ENCODE measurements at regions not wholly inside any gene's neighbourhood (a gene's known extent, or its start where the extent isn't known, plus 50 kb on each side); places are given as distances from the start of the nearest gene placed in this dataset.

DNA sequence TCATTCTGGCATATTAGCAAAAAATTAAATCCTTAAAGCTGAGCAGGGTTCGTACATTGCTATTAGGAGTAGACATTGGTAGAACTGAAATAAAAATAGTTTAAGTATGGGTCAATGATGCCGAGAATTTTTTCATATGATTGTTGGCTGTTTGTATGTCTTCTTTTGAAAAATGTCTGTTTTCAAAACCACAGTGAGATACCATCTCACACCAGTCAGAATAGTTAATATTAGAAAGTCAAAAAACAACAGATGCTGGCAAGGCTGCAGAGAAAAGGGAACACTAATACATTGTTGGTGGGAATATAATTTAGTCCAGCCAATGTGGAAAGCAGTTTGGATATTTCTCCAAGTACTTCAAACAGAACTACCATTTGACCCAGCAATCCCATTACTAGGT lies 410.8 kb upstream of the TRIB2 start:
- TF ChIP-seq, protein P1, sequence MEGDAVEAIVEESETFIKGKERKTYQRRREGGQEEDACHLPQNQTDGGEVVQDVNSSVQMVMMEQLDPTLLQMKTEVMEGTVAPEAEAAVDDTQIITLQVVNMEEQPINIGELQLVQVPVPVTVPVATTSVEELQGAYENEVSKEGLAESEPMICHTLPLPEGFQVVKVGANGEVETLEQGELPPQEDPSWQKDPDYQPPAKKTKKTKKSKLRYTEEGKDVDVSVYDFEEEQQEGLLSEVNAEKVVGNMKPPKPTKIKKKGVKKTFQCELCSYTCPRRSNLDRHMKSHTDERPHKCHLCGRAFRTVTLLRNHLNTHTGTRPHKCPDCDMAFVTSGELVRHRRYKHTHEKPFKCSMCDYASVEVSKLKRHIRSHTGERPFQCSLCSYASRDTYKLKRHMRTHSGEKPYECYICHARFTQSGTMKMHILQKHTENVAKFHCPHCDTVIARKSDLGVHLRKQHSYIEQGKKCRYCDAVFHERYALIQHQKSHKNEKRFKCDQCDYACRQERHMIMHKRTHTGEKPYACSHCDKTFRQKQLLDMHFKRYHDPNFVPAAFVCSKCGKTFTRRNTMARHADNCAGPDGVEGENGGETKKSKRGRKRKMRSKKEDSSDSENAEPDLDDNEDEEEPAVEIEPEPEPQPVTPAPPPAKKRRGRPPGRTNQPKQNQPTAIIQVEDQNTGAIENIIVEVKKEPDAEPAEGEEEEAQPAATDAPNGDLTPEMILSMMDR (IDR thresholded peaks at IDR 0.05) = no peak
- TF ChIP-seq POLR2A (IDR thresholded peaks at IDR 0.05) = no peak
